HepG2 (cell line): ENCODE measurements at regions not wholly inside any gene's neighbourhood (a gene's known extent, or its start where the extent isn't known, plus 50 kb on each side); places are given as distances from the start of the nearest gene placed in this dataset.

Experiments used
- ESRRA ChIP-seq: sonication (generic); formaldehyde crosslinking; IDR thresholded peaks from 2 replicates; pipeline ENCODE4 v1.5.1; 2020; ENCODE audit warnings: mild to moderate bottlenecking, low read depth, missing genetic modification reagents
- EZH2 ChIP-seq: conservative IDR thresholded peaks from 2 replicates; pipeline ENCODE4 v1.6.1; 2012; ENCODE audit warnings: mild to moderate bottlenecking, low read depth, low read length, moderate library complexity
- JUNB ChIP-seq: sonication (generic); formaldehyde crosslinking; IDR thresholded peaks from 2 replicates; pipeline ENCODE4 v1.8.0; 2022; ENCODE audit warnings: missing genetic modification reagents, mild to moderate bottlenecking, borderline replicate concordance
- KDM2A ChIP-seq: sonication (generic); formaldehyde crosslinking; IDR thresholded peaks from 2 replicates; pipeline ENCODE4 v1.4.0; 2020; ENCODE audit warnings: low read depth, missing genetic modification reagents, borderline replicate concordance
- MAF1 ChIP-seq: sonication (generic); formaldehyde crosslinking; IDR thresholded peaks from 2 replicates; pipeline ENCODE4 v1.5.0; 2020; ENCODE audit warnings: missing genetic modification reagents, borderline replicate concordance
- ONECUT2 ChIP-seq: sonication (generic); formaldehyde crosslinking; IDR thresholded peaks from 2 replicates; pipeline ENCODE4 v1.4.0; 2020; ENCODE audit warnings: missing genetic modification reagents
- RCOR2 ChIP-seq: IDR thresholded peaks from 2 replicates; pipeline ENCODE4 v1.6.1; 2016; ENCODE audit warnings: missing biosample characterization, missing genetic modification reagents
- SRSF9 ChIP-seq: fragments of 200-400 bp; formaldehyde crosslinking; IDR thresholded peaks from 2 replicates; pipeline ENCODE4 v1.6.1; 2018; ENCODE audit warnings: borderline replicate concordance, mild to moderate bottlenecking, low read depth, low read length; ENCODE audit not compliant: insufficient read depth, poor library complexity, severe bottlenecking
- STAT5B ChIP-seq: sonication (generic); formaldehyde crosslinking; IDR thresholded peaks from 2 replicates; pipeline ENCODE4 v1.4.0; 2020; ENCODE audit warnings: missing genetic modification reagents
- SUZ12 ChIP-seq: fragments of 150-350 bp; IDR thresholded peaks from 2 replicates; pipeline ENCODE4 v1.6.1; 2014; ENCODE audit warnings: low read depth, low read length
- TGIF2 ChIP-seq: IDR thresholded peaks from 2 replicates; pipeline ENCODE4 v1.6.1; 2016; ENCODE audit warnings: control low read depth, missing compliant biosample characterization
- ZNF543 ChIP-seq: sonication (generic); formaldehyde crosslinking; IDR thresholded peaks from 2 replicates; pipeline ENCODE4 v1.4.0; 2020; ENCODE audit warnings: mild to moderate bottlenecking, missing genetic modification reagents
- ZNF567 ChIP-seq: sonication (generic); formaldehyde crosslinking; IDR thresholded peaks from 2 replicates; pipeline ENCODE4 v1.8.1; 2023; ENCODE audit warnings: mild to moderate bottlenecking, missing genetic modification reagents, borderline replicate concordance
- ZNF572 ChIP-seq: sonication (generic); formaldehyde crosslinking; IDR thresholded peaks from 2 replicates; pipeline ENCODE4 v1.5.1; 2020; ENCODE audit warnings: mild to moderate bottlenecking, missing genetic modification reagents
- ZNF7 ChIP-seq: IDR thresholded peaks from 2 replicates; pipeline ENCODE4 v1.6.1; 2016; ENCODE audit warnings: missing biosample characterization, missing genetic modification reagents
- TF ChIP-seq, protein P1 (sequence below): sonication (generic); formaldehyde crosslinking; IDR thresholded peaks from 2 replicates; pipeline ENCODE4 v1.5.0; 2020; ENCODE audit warnings: missing genetic modification reagents
- TF ChIP-seq, protein P2 (sequence below): sonication (generic); formaldehyde crosslinking; IDR thresholded peaks from 2 replicates; pipeline ENCODE4 v1.8.0; 2022; ENCODE audit warnings: low read depth, missing genetic modification reagents
- TF ChIP-seq, protein P3 (sequence below): sonication (generic); formaldehyde crosslinking; IDR thresholded peaks from 2 replicates; pipeline ENCODE4 v1.8.1; 2023; ENCODE audit warnings: missing genetic modification reagents, mild to moderate bottlenecking, borderline replicate concordance
- TF ChIP-seq, protein P4 (sequence below): IDR thresholded peaks from 2 replicates; pipeline ENCODE4 v1.6.1; 2016; ENCODE audit warnings: missing biosample characterization, missing genetic modification reagents, low read depth
- TF ChIP-seq, protein P5 (sequence below): sonication (generic); formaldehyde crosslinking; IDR thresholded peaks from 2 replicates; pipeline ENCODE4 v1.4.0; 2020; ENCODE audit warnings: missing genetic modification reagents; ENCODE audit errors: not compliant biosample characterization
- TF ChIP-seq, protein P6 (sequence below): sonication (generic); formaldehyde crosslinking; IDR thresholded peaks from 2 replicates; pipeline ENCODE4 v1.5.0; 2020; ENCODE audit warnings: mild to moderate bottlenecking, missing genetic modification reagents

DNA sequence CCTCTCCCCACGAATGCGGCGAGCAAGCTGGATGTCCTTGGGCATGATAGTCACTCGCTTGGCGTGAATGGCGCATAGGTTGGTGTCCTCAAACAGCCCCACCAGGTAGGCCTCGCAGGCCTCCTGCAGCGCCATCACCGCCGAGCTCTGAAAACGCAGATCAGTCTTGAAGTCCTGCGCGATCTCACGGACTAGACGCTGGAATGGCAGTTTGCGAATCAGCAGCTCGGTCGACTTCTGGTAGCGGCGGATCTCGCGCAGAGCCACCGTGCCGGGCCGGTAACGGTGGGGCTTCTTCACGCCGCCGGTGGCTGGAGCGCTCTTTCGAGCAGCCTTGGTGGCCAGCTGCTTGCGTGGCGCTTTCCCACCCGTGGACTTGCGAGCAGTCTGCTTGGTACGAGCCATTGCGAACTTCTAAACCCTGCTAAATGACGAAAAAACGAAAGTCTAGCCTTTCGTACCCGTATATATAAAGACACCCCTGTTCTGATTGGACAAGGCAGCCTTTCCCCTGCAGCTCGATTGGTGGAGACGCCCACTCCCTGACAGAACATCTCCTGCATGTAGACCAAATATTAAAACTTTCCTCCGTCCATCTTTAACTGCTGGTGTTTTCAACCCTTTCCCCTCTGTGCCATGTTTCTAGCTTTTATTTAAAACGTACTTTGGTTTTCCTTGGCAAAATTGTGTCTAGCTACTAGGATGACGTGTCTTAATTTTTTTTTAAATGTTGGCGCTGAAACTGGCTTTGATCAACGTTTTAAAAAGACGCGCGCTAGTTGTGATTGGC, 109.8 kb downstream of the HFE start (continued):
- TF ChIP-seq, protein P1, sequence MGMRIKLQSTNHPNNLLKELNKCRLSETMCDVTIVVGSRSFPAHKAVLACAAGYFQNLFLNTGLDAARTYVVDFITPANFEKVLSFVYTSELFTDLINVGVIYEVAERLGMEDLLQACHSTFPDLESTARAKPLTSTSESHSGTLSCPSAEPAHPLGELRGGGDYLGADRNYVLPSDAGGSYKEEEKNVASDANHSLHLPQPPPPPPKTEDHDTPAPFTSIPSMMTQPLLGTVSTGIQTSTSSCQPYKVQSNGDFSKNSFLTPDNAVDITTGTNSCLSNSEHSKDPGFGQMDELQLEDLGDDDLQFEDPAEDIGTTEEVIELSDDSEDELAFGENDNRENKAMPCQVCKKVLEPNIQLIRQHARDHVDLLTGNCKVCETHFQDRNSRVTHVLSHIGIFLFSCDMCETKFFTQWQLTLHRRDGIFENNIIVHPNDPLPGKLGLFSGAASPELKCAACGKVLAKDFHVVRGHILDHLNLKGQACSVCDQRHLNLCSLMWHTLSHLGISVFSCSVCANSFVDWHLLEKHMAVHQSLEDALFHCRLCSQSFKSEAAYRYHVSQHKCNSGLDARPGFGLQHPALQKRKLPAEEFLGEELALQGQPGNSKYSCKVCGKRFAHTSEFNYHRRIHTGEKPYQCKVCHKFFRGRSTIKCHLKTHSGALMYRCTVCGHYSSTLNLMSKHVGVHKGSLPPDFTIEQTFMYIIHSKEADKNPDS = no peak
- TF ChIP-seq KDM2A (CRISPR knock-in tag) (peak; percentile 71; the same call in 1 of the 2 replicates), ZNF7 (CRISPR knock-in tag) (peak; percentile 32; the same call in 1 of the 2 replicates), JUNB (CRISPR knock-in tag) (peak; percentile 78), SRSF9 (no peak), RCOR2 (CRISPR knock-in tag) (no peak), MAF1 (CRISPR knock-in tag) (0 out of 2 replicates have a peak, but pooled peaks have one; percentile 39), STAT5B (no peak), ZNF572 (CRISPR knock-in tag) (0 out of 2 replicates have a peak, but pooled peaks have one; percentile 55), ZNF567 (CRISPR knock-in tag) (0 out of 2 replicates have a peak, but pooled peaks have one; percentile 33), EZH2 (no peak), ZNF543 (CRISPR knock-in tag) (peak; percentile 47; the same call in 1 of the 2 replicates), TGIF2 (CRISPR knock-in tag) (peak; percentile 51), ONECUT2 (CRISPR knock-in tag) (no peak), SUZ12 (no peak), ESRRA (peak; percentile 54; the same call in 1 of the 2 replicates)
- TF ChIP-seq, protein P2, sequence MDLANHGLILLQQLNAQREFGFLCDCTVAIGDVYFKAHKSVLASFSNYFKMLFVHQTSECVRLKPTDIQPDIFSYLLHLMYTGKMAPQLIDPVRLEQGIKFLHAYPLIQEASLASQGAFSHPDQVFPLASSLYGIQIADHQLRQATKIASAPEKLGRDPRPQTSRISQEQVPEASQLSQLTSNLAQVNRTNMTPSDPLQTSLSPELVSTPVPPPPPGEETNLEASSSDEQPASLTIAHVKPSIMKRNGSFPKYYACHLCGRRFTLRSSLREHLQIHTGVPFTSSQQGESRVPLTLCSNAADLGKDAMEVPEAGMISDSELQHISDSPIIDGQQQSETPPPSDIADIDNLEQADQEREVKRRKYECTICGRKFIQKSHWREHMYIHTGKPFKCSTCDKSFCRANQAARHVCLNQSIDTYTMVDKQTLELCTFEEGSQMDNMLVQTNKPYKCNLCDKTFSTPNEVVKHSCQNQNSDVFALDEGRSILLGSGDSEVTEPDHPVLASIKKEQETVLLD (CRISPR knock-in tag) = peak; percentile 46
- TF ChIP-seq, protein P3, sequence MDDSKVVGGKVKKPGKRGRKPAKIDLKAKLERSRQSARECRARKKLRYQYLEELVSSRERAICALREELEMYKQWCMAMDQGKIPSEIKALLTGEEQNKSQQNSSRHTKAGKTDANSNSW (CRISPR knock-in tag) = 0 out of 2 replicates have a peak, but pooled peaks have one; percentile 62
- TF ChIP-seq, protein P4, sequence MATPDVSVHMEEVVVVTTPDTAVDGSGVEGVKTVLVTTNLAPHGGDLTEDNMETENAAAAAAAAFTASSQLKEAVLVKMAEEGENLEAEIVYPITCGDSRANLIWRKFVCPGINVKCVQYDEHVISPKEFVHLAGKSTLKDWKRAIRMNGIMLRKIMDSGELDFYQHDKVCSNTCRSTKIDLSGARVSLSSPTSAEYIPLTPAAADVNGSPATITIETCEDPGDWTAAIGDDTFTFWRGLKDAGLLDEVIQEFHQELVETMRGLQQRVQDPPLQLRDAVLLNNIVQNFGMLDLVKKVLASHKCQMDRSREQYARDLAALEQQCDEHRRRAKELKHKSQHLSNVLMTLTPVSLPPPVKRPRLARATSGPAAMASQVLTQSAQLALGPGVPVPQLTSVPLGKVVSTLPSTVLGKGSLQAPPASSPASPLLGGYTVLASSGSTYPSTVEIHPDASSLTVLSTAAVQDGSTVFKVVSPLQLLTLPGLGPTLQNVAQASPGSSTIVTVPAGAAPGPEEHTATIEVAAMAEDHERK (CRISPR knock-in tag) = no peak
- TF ChIP-seq, protein P5, sequence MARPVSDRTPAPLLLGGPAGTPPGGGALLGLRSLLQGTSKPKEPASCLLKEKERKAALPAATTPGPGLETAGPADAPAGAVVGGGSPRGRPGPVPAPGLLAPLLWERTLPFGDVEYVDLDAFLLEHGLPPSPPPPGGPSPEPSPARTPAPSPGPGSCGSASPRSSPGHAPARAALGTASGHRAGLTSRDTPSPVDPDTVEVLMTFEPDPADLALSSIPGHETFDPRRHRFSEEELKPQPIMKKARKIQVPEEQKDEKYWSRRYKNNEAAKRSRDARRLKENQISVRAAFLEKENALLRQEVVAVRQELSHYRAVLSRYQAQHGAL (CRISPR knock-in tag) = no peak
- TF ChIP-seq, protein P6, sequence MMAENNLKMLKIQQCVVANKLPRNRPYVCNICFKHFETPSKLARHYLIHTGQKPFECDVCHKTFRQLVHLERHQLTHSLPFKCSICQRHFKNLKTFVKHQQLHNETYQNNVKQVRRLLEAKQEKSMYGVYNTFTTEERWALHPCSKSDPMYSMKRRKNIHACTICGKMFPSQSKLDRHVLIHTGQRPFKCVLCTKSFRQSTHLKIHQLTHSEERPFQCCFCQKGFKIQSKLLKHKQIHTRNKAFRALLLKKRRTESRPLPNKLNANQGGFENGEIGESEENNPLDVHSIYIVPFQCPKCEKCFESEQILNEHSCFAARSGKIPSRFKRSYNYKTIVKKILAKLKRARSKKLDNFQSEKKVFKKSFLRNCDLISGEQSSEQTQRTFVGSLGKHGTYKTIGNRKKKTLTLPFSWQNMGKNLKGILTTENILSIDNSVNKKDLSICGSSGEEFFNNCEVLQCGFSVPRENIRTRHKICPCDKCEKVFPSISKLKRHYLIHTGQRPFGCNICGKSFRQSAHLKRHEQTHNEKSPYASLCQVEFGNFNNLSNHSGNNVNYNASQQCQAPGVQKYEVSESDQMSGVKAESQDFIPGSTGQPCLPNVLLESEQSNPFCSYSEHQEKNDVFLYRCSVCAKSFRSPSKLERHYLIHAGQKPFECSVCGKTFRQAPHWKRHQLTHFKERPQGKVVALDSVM (CRISPR knock-in tag) = peak; percentile 58; the same call in 1 of the 2 replicates
